ENCODE measurements at regions not wholly inside any gene's neighbourhood (a gene's known extent, or its start where the extent isn't known, plus 50 kb on each side); places are given as distances from the start of the nearest gene placed in this dataset.

GRCh38 chr18:45119876-45120275 is 439.2 kb downstream of the SETBP1 start:
- ATAC-seq (ENCODE audit: low read depth in 2 of 2), result no peak
- H3K4me1 Mint-ChIP-seq, result no peaks in the 10 kb centered on the region

GRCh38 chr18:45121146-45121545 is 440.5 kb downstream of the SETBP1 start:
- no peaks in the 10 kb centered on the region for H3K36me3 Mint-ChIP-seq
- no peak overlapping the region for H3K4me3 Mint-ChIP-seq
- H3K27ac Mint-ChIP-seq, result peak overlapping the region in 2 of 6 donors; percentile 4 to 44
- H3K27me3 Mint-ChIP-seq, result peaks cover 0 to 8% (median 5%) of the 10 kb centered on the region in 3 donors
- H3K4me1 Mint-ChIP-seq, result no peaks in the 10 kb centered on the region
- no peak for ATAC-seq (ENCODE audit: low read depth in 2 of 2)
- peaks cover 0 to 2% (median 0%) of the 10 kb centered on the region in 7 donors for H3K9me3 Mint-ChIP-seq
- DNase-seq, result no peak

More at GRCh38 chr18:45119876-45120275, 439.2 kb downstream of the SETBP1 start:
- Mint-ChIP-seq H3K27ac (no peak overlapping the region), H3K9me3 (peaks cover 0 to 2% (median 0%) of the 10 kb centered on the region in 7 donors), H3K27me3 (peaks cover 0 to 14% (median 13%) of the 10 kb centered on the region in 3 donors), H3K36me3 (no peaks in the 10 kb centered on the region), H3K4me3 (no peak overlapping the region)
- no peak for DNase-seq

- H3K4me3 Mint-ChIP-seq, result no peak overlapping the region
- DNase-seq, result no peak
- no peak for ATAC-seq (ENCODE audit: low read depth in 2 of 2)
- H3K4me1 Mint-ChIP-seq, result no peaks in the 10 kb centered on the region
- H3K27ac Mint-ChIP-seq, result no peak overlapping the region
- H3K9me3 Mint-ChIP-seq, result peaks cover 0 to 2% (median 0%) of the 10 kb centered on the region in 7 donors
- no peaks in the 10 kb centered on the region for H3K36me3 Mint-ChIP-seq
- peaks cover 0 to 6% (median 5%) of the 10 kb centered on the region in 3 donors for H3K27me3 Mint-ChIP-seq
Measured at GRCh38 chr18:45122506-45122905, 441.8 kb downstream of the SETBP1 start.

GRCh38 chr18:45127405-45127804 is 446.7 kb downstream of the SETBP1 start:
- no peaks in the 10 kb centered on the region for H3K36me3 Mint-ChIP-seq
- no peak for DNase-seq

GRCh38 chr18:45133276-45133675 is 452.6 kb downstream of the SETBP1 start:
- DNase-seq (no peak), ATAC-seq (ENCODE audit: low read depth in 2 of 2) (no peak)
- Mint-ChIP-seq H3K27ac (no peak overlapping the region), H3K27me3 (peaks cover 0 to 8% (median 0%) of the 10 kb centered on the region in 3 donors), H3K4me1 (peaks cover 14 to 28% (median 25%) of the 10 kb centered on the region in 3 donors), H3K4me3 (no peak overlapping the region), H3K36me3 (no peaks in the 10 kb centered on the region), H3K9me3 (no peaks in the 10 kb centered on the region)

More at GRCh38 chr18:45127405-45127804, 446.7 kb downstream of the SETBP1 start:
- ATAC-seq (ENCODE audit: low read depth in 2 of 2), result no peak
- peaks cover 0 to 8% (median under 1%) of the 10 kb centered on the region in 3 donors for H3K27me3 Mint-ChIP-seq
- peaks cover 0 to 4% (median 0%) of the 10 kb centered on the region in 3 donors for H3K4me1 Mint-ChIP-seq
- H3K4me3 Mint-ChIP-seq, result no peak overlapping the region
- H3K9me3 Mint-ChIP-seq, result no peaks in the 10 kb centered on the region
- no peak overlapping the region for H3K27ac Mint-ChIP-seq

GRCh38 chr18:45136381-45137086 is 455.8 kb downstream of the SETBP1 start:
- Mint-ChIP-seq H3K36me3 (peaks cover 7% of the 10 kb centered on the region in 2 donors), H3K9me3 (peaks cover 0 to 9% (median 4%) of the 10 kb centered on the region in 7 donors), H3K4me1 (peaks cover 17 to 46% (median 28%) of the 10 kb centered on the region in 3 donors), H3K27me3 (no peaks in the 10 kb centered on the region), H3K4me3 (peak overlapping the region in 7 of 8 donors; percentile 25 to 78 (median 61)), H3K27ac (peak overlapping the region in 5 of 6 donors; percentile 34 to 84 (median 73))
- DNase-seq (peak; percentile 5), ATAC-seq (ENCODE audit: low read depth in 2 of 2) (peak; percentile 25 to 36)

- DNase-seq (peak; percentile 7), ATAC-seq (ENCODE audit: low read depth in 2 of 2) (peak; percentile 61 to 65)
- Mint-ChIP-seq H3K9me3 (peaks cover 0 to 9% (median 4%) of the 10 kb centered on the region in 7 donors), H3K4me1 (peaks cover 17 to 46% (median 28%) of the 10 kb centered on the region in 3 donors), H3K27ac (peak overlapping the region; percentile 15 to 84 (median 62)), H3K4me3 (peak overlapping the region in 7 of 8 donors; percentile 25 to 78 (median 61)), H3K36me3 (peaks cover 7 to 8% of the 10 kb centered on the region in 2 donors), H3K27me3 (no peaks in the 10 kb centered on the region)
Measured at GRCh38 chr18:45137087-45137419, 456.4 kb downstream of the SETBP1 start.

- Mint-ChIP-seq H3K36me3 (peaks cover 7 to 8% of the 10 kb centered on the region in 2 donors), H3K27me3 (no peaks in the 10 kb centered on the region), H3K9me3 (peaks cover 0 to 9% (median 4%) of the 10 kb centered on the region in 7 donors), H3K4me3 (no peak overlapping the region), H3K27ac (no peak overlapping the region), H3K4me1 (peaks cover 17 to 48% (median 28%) of the 10 kb centered on the region in 3 donors)
- DNase-seq (no peak), ATAC-seq (ENCODE audit: low read depth in 2 of 2) (peak in 1 of 2 donors; percentile 25)
Measured at GRCh38 chr18:45139478-45139877, 458.8 kb downstream of the SETBP1 start.

- DNase-seq (no peak), ATAC-seq (ENCODE audit: low read depth in 2 of 2) (no peak)
- Mint-ChIP-seq H3K36me3 (peaks cover 7 to 8% of the 10 kb centered on the region in 2 donors), H3K27me3 (no peaks in the 10 kb centered on the region), H3K27ac (peak overlapping the region in 2 of 6 donors; percentile 59 to 62), H3K4me1 (peaks cover 3 to 25% (median 8%) of the 10 kb centered on the region in 3 donors), H3K9me3 (peaks cover 0 to 9% (median 4%) of the 10 kb centered on the region in 7 donors), H3K4me3 (no peak overlapping the region)
Measured at GRCh38 chr18:45142868-45143267, 462.2 kb downstream of the SETBP1 start.

- Mint-ChIP-seq H3K27me3 (no peaks in the 10 kb centered on the region), H3K9me3 (peaks cover 0 to 14% (median 3%) of the 10 kb centered on the region in 7 donors), H3K36me3 (no peaks in the 10 kb centered on the region), H3K27ac (no peak overlapping the region), H3K4me3 (no peak overlapping the region), H3K4me1 (no peaks in the 10 kb centered on the region)
- DNase-seq, result no peak
- no peak for ATAC-seq (ENCODE audit: low read depth in 2 of 2)
Measured at GRCh38 chr18:45149712-45150111, 465.6 kb upstream of the SLC14A2 start.

- no peak overlapping the region for H3K27ac Mint-ChIP-seq
- no peaks in the 10 kb centered on the region for H3K36me3 Mint-ChIP-seq
- no peak for DNase-seq
- H3K4me3 Mint-ChIP-seq, result no peak overlapping the region
- ATAC-seq (ENCODE audit: low read depth in 2 of 2), result no peak
- H3K27me3 Mint-ChIP-seq, result peaks cover 0 to 5% (median 0%) of the 10 kb centered on the region in 3 donors
- H3K4me1 Mint-ChIP-seq, result no peaks in the 10 kb centered on the region
- peaks cover 0 to 14% (median 3%) of the 10 kb centered on the region in 7 donors for H3K9me3 Mint-ChIP-seq
Measured at GRCh38 chr18:45151645-45152044, 463.6 kb upstream of the SLC14A2 start.

- no peak overlapping the region for H3K4me3 Mint-ChIP-seq
- H3K27me3 Mint-ChIP-seq, result peaks cover 0 to 21% (median 0%) of the 10 kb centered on the region in 3 donors
- H3K36me3 Mint-ChIP-seq, result no peaks in the 10 kb centered on the region
- H3K27ac Mint-ChIP-seq, result no peak overlapping the region
- peaks cover 0 to 9% (median 3%) of the 10 kb centered on the region in 3 donors for H3K4me1 Mint-ChIP-seq
- no peak for DNase-seq
- peaks cover 0 to 7% (median 0%) of the 10 kb centered on the region in 7 donors for H3K9me3 Mint-ChIP-seq
- ATAC-seq (ENCODE audit: low read depth in 2 of 2), result no peak
Measured at GRCh38 chr18:45155526-45155925, 459.8 kb upstream of the SLC14A2 start.

GRCh38 chr18:45156946-45157345 is 458.3 kb upstream of the SLC14A2 start:
- Mint-ChIP-seq H3K36me3 (no peaks in the 10 kb centered on the region), H3K27ac (no peak overlapping the region), H3K27me3 (peaks cover 0 to 21% (median 0%) of the 10 kb centered on the region in 3 donors), H3K9me3 (peaks cover 0 to 7% (median 0%) of the 10 kb centered on the region in 7 donors), H3K4me1 (peaks cover 5 to 14% (median 7%) of the 10 kb centered on the region in 3 donors), H3K4me3 (peak overlapping the region in 1 of 8 donors; percentile 16)
- no peak for DNase-seq
- ATAC-seq (ENCODE audit: low read depth in 2 of 2), result no peak

- Mint-ChIP-seq H3K27ac (no peak overlapping the region), H3K36me3 (no peaks in the 10 kb centered on the region), H3K4me1 (peaks cover 7 to 16% (median 10%) of the 10 kb centered on the region in 3 donors), H3K27me3 (peaks cover 0 to 21% (median 0%) of the 10 kb centered on the region in 3 donors), H3K4me3 (no peak overlapping the region), H3K9me3 (peaks cover 0 to 6% (median 0%) of the 10 kb centered on the region in 7 donors)
- ATAC-seq (ENCODE audit: low read depth in 2 of 2) (no peak), DNase-seq (no peak)
Measured at GRCh38 chr18:45157576-45157975, 457.7 kb upstream of the SLC14A2 start.
